HG03045 (cell line): ENCODE measurements at regions not wholly inside any gene's neighbourhood (a gene's known extent, or its start where the extent isn't known, plus 50 kb on each side); places are given as distances from the start of the nearest gene placed in this dataset.

ENCODE experiments used
- ATAC-seq: cut with Tn5 transposase; IDR thresholded peaks from one replicate; pipeline ENCODE4 v1.9.1; 2021; ENCODE audit warnings: mild to moderate bottlenecking, moderate library complexity; ENCODE audit not compliant: unreplicated experiment

DNA sequence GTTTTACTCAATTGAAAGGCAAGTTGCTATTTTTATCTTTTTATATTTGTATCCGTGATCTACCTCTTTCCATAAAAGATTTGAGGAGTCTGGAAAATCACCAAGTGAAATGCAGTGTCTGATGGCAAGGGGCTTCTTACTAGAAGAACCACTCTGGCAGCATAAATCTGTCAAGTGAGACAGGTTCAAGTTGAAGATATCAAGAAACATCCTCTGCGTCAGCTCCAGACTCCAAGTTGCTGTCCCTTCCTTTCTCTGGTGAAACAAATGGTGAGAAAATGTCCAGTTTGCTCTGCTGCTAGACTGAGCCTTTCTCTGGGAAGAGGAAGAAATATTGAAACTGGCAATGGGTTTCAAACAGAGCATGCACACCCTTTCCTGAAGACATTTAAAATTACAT is 411.2 kb downstream of the PLPP3 start:
- ATAC-seq: no peak

DNA sequence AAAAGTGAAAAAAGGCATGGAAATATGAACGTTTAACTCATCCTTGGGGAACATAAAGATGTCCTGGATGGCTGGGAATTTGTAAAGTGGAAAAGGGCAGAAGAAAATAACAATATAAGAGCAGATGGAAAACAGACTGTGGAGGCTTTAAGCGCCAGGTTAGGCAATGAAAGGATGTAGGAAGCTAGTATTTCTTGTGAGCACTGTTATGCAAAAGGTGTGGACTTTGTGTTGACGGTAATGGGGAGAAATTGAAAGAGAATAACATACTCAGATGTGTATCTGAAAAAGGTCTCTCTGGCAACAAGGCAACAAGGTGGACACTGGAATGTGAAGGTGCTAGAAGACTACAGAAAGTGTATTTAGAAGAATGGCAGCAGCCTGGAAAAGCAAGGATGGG is 411.8 kb downstream of the PLPP3 start:
- ATAC-seq: no peak

DNA sequence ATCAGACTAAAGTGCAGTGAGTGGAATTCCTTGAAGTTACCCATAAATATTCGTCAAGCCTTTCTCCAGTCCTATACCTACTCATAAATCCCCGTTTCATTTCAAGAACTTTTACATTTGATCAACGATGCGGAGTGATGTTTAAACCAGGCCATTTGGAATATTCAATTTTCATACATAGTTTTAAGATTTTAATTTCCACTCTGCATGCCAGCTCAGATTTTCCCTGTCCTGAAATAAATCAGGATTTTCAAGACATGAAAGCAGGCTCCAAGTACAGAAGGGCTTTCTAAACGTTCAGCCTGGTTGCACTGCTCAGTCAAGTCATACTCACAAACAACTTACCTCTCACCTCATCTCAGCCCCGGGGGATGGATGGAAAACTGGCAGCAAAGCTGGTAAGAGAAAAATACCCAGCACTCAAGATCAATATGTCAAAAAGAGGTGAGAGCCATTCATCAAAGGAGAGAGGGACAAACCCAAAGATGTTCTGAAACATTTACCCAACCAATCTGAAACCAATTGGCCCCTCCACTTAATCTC is 418.5 kb downstream of the PLPP3 start:
- ATAC-seq: no peak

DNA sequence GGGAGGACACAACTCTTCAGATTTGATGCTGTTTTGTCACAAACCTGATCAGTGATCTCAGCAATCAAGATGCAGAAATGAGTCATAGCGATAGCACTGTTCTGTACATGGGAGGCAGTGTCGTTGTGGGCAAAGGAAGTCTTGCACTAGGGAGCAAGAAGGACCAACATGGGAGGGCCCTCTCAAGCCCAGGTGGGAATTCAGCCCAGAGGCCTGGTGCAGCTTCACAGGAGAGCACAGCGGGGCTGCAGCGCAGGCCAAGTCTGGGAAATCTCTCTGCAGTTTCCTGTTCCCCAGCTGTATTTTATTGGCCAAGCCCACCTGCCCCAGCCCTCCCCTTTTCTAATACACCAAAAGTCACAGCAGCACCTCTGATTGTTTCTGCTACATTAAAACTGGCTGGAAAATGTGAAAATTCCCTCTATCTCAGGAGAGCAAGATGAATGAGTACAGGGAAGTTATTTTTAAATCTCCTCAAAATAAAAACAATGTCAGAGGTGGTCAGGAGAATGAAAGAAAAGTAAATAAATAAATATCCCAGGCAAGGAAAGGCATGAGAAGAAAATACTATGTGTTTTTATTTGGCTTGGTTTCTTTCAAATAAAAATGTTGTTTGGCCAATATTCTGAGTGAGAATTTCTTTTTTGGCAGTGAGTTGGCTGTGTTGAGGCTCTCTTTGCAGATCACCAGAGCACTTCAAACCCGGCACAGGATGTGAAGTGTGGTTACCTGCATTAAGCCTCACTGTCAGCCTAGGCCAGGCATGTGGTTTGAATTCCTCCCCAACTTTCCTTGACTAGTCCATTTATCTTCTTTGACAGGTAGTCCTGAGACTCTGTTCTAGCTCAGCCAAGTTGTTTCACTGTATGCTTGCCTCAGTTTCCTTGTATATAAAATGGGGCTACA is 422.1 kb downstream of the PLPP3 start:
- no peak for ATAC-seq

DNA sequence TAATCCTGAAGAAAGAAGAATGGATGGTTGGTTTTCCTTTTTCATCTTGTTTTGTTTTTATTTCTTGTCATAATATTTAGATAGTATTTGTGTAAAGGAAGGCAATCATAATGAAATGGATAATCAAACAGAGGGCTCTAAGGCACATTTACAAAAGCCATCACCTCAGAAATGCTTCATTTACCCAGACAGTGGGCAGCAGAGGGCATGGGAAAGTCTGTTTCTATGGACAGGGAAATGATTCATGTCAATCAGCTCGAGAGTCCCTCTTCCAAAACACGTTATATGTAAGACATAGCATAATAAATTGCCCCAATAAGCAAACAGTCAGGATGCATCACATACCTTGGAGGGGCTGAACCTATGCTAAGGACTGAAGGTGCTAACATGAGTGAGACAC is 426.1 kb downstream of the PLPP3 start:
- ATAC-seq: no peak

DNA sequence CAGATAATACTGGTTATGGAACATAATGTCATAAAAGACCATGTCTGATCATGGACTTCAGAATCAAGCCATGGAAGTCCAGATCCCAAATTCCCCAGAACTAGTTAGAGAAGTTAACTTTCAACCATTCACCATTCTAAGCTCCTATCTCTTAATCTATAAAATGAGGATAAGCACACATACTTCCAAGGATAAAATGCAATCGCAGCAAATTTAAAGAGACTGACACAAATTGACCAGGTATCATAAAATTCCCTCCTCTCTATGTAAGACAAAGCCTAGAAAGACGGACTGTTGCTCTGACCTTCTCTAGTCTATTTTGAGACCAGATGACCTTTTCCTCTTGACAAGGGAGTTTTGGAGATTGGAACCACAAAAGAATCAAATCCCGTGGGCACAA is 426.7 kb downstream of the PLPP3 start:
- no peak for ATAC-seq

DNA sequence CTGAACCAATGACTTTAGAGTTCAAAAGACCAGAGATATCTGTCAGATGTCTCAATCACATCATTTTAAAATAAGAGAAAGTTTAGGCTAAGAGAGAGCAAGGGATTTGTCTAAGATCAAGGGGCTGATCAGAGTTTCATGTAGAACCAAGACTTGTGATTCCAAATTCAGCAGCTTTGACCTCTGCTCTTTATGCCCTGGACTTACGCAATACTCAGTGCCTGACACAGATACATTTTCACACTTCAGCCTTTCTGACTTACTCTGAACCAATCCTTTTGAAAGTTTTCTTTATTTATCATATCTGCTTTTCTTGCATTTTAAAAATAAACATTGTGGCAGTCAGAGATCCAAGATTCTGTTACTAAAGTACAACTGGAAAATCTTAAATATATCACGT is 428.0 kb downstream of the PLPP3 start:
- no peak for ATAC-seq

DNA sequence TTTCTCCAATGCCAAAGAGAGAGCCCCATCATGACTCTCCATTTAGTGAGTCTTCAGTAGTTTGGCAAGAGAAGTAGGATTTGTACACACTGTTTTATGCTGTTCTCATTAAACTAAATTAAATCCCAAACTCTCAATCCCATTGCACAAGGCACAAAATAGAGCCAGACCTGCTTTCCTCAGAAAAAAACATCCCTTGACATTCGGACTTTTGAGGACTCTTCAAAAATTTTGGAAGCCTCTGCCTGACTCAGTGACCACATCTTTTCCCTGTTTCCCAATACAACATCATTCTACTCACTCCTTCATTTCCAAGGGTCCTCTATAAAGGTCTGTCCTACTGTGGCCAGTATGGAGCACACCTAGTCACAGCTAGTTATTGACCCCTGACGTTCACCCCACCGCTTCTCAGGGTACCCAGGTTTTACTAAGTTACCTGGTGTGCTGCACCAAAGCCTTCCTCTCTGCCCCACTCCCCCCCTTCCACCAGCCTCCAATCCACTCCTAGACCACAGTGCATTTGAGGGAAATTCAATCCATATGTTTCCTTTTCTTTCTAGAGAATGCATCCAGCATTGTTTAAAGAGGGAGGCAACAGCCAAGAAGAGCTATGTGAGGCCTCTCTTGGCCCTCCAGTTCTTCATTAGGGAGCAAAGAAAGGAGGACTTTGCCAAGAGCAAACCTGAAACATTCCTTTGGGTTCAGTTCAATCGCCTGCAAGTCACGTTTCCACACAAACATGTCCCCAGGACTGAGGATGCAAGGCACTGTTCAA is 428.7 kb downstream of the PLPP3 start:
- no peak for ATAC-seq

DNA sequence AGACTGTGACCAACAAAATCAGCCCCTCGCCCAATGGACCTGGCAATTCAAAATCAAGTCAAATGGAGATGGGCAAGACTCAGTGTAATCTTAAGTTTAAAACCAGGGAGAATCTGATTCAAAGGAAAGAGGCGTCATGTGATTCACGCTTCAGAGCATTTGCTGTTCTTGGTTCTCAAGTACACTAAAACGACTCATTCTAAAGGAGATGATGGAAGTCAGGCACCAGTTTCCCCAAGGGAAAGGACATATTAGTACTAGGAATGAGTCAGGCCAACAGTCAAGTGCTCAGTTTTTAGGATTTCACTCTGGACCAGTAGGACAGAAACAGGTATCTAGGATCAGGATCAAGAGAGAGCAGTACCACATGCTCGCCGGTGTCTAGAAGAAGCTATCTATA is 429.6 kb downstream of the PLPP3 start:
- no peak for ATAC-seq

DNA sequence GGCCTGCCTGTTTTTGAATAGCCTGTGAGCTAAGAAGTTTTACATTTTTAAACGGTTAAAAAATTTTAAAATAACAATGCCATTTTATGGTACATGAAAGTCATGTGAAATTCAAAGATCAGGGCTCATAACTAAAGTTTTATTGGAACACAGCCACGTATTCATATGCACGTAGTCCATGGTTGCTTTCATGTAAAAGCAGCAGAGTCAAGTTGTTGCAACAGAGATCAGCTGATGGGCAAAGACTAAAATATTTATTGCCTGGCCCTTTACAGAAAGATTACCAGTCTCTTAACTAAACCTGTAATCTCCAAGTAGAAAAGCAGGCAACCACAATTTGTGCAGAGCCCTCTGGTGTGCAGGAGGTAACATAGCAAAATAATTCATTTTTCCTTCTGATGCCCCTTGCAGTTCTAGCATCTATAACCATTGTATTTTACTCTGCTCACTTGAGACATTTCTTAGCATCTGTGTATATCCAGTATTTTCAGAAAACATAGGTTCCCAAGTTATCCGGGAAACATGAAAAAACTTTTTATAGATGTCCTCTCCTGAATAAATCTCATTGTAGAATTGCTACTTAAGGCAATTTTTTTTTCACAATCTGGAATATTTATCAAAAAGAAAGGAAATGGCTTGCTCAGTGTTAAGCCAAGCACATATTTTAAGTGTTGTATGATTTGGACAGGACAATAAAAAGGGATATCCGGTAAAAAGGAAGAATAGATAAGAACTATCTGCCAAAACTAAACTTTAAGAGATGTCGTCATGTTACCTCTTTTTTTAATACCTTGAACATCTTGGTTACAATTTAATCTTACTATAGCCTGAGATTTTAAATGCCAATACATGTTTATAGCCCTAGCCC is 430.8 kb downstream of the PLPP3 start:
- ATAC-seq: no peak

DNA sequence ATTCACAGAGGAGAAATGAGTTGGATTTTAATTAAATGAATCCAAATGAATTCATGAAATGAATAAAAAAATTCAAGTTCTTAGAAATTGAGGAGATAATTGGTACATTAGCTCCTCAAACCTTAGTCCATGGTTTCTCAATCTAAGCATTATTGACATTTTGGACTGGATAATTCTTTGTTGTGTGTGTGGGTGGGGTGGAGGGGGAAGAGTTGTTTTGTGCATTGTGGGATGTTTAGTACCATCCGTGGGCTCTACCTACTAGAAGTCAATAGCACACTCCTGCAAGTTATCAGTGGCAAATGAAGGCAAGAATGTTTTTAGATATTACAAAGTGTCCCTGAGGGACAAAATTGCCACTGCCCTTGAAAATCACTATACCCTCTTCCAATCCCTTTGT is 431.9 kb downstream of the PLPP3 start:
- ATAC-seq: no peak

DNA sequence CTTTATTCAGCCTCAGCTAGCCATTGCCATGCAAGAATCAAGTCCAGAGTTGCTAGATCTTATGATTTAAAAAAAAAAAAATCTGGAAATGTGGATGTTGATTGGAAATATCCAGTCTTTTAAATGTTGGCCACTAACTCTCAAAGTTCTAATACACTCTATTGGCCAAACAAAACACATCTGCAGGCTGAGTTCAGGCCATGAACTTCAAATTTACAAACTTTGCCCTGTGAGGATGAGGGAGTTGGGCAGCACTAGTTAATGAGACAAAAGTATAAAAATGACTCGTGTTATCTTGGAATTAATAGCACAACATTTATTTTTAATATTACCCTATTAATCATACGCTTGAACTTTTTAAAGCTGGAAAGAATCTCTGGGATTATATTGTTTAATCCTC is 432.3 kb downstream of the PLPP3 start:
- no peak for ATAC-seq

DNA sequence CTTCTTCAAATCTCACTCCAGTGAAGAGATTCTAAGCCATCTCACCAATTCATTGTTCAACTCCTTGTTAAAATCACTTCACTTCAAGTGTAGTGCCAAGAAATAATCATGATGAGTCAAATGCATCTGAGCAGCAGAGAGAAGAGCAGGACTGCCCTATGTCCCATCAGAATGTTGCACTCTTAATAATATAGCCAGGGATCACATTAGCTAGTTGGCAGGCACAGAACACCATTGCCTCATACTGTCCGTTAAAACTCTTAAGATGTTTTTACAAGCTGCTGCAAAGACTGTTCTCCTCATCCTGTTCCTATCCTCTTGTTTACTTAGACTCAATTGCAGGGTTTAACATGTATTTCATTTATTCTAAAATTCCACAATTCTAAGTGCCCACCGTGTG is 432.9 kb downstream of the PLPP3 start:
- no peak for ATAC-seq

DNA sequence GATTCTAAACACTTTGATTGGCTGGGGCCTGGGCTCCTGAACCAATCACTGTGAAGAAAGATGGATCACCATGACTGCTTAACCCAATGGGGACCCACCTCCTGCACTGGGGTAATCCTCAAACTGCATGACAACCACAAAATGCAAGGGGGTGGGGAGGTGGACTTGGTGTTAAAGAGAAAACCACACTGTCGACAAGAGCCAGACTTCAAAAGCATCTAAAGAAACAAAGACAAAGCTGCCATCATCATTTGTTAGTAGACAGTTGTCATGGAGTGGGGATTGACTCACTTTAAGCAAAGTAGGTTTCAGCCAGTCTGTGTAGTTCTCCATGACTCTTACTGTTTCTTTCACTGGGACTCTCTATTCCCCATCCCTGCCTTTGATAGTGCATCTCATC is 433.8 kb downstream of the PLPP3 start:
- no peak for ATAC-seq

DNA sequence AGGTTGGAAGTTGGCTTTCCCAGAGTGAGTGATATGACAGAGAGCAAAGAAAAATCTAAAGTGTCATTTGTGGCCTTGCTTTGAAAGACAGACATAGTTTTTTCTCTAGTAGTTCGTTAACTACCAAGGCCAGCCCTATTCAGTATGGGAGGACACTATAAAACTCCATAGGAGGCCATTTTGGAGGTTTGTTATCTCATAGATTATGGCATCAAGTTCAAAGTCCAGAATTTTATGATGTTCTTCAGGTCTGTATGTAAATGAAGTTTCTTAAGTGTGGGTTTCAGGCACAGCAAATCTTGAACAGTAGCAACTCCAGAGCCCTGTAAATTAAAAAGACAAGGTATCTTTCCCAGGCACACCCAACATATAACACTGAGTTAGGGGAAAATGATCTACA is 437.1 kb downstream of the PLPP3 start:
- ATAC-seq: no peak

DNA sequence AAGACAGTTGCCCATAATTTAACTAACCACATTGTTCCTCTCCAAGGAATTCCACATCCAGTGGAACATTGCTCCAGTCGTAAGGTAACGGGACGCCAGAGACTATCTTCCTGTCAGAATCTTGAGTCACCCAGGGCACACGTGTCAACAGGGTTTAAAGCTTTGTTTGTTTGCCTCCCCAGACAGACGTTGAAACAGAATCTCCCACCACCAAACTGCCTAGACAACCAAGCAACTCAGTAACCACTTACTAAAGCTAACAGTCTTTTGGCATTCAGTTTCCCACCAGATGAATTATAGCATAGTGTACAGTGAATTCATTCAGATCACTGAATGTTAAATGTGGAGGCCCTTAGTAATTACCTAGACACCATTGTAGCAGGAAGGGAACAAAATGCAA is 439.5 kb downstream of the PLPP3 start:
- no peak for ATAC-seq

DNA sequence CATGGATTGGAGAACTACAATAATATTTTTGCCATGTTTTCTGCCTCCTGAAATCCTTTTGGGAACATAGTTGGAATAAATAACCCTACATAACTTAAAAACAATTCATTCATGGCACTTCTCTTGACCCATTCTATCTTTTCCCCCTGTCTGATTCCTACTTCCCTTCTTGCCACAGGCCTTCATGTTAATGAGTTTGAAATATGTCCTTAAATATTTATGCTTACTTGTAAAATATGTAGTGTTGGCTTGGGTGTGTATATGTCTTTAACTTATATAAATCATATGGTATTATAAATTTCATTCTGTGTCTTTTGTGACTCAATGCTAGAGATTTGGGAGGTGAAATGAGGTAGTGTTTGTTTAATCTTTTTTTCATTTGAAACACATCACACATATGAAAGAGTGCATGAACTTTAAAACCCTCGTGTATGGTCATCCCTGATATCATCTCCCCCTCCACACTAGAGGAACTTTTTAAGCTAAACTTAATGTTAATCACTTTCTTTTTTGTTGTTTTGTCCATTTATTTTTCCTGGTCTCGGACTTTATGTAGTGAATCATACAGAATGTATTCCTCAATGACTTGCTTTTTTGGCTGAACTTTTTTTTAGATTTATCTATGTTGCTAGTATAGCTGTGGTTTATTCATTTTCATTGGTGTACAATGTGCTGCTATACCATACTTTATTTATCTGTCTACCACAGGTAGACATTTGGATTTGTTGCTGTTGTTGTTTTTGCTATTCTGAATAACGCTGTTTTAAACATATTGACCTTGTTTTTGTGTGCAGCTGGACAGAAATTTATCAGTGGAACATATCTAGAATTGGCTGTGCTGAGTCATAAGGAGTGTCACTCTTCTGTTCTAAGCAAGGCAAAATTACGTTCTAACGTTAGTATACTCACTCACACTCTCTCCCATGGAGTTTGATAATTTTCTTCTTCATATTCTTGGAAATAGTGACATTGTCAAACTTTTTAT is 441.6 kb downstream of the PLPP3 start:
- no peak for ATAC-seq

DNA sequence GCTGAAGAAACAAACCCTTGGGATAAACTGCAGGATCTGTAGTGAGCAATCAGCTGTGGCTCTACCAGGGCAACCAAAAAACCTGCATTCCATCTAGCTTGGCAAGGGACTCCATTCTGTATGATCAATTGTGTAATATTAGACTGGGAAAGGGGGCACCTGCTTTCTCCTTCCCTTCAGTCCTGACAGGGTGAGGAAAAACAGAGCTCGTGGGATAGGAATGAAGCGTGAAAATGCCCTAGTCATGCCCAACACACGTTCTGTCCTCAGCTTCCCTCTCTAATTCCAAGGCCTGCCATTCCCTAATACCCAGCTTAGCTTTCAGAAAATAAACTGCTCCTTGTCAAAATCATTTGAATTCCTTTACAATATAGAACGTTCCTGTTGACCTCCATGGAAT is 442.3 kb downstream of the PLPP3 start:
- no peak for ATAC-seq

DNA sequence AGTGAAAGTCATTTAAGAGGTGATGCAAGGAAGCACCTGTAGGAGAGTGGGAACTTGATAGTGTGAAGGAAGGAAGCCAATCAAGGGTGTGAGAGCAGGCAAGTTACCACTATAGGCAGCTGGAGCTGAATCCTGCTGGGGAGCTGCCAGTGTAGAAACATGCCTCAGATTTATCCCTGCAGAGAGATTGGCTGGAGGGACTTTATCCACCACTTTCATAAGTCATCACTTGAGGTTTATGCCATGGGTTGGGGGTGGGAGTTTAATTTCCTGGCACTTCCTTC is 443.6 kb downstream of the PLPP3 start:
- peak; percentile 24 for ATAC-seq
